Mesenchymal stem cell (in vitro differentiated cells and primary cell): ENCODE measurements at regions not wholly inside any gene's neighbourhood (a gene's known extent, or its start where the extent isn't known, plus 50 kb on each side); places are given as distances from the start of the nearest gene placed in this dataset.

Experiments used
- DNase-seq: peaks from one replicate; pipeline ENCODE4 v3.0.0-alpha.2; 2013
- H2AFZ ChIP-seq: one replicate; pipeline ENCODE4 v1.6.1; 2013; ENCODE audit warnings: low read depth, mild to moderate bottlenecking, control low read depth, inconsistent platforms, low read length, moderate library complexity
- H2AK5ac ChIP-seq: 2 replicates; pipeline ENCODE4 v1.6.1; 2013; ENCODE audit warnings: low read length, moderate library complexity, mild to moderate bottlenecking, inconsistent platforms; ENCODE audit not compliant: severe bottlenecking
- H2BK120ac ChIP-seq: one replicate; pipeline ENCODE4 v1.6.1; 2013; ENCODE audit warnings: low read depth, mild to moderate bottlenecking, inconsistent platforms, low read length, moderate library complexity
- H2BK12ac ChIP-seq, 2 experiments: one replicate each; pipeline ENCODE4 v1.6.1; 2013; ENCODE audit warnings: inconsistent platforms in 2 of 2, low read length in 2 of 2, mild to moderate bottlenecking in 2 of 2, moderate library complexity in 2 of 2, control low read depth in 1 of 2
- H2BK15ac ChIP-seq: one replicate; pipeline ENCODE4 v1.6.1; 2013; ENCODE audit warnings: mild to moderate bottlenecking, low read depth, inconsistent platforms; ENCODE audit not compliant: poor library complexity, severe bottlenecking
- H2BK5ac ChIP-seq: 2 replicates; pipeline ENCODE4 v1.6.1; 2013; ENCODE audit warnings: low read depth, mild to moderate bottlenecking, low read length, control low read depth, inconsistent platforms; ENCODE audit not compliant: poor library complexity, severe bottlenecking
- H3K14ac ChIP-seq, 2 experiments: one replicate each; pipeline ENCODE4 v1.6.1; 2013; ENCODE audit warnings: inconsistent platforms in 2 of 2, low read length in 2 of 2, control low read depth in 1 of 2, mild to moderate bottlenecking in 1 of 2, moderate library complexity in 1 of 2
- H3K18ac ChIP-seq, 2 experiments: one replicate each; pipeline ENCODE4 v1.6.1; 2013; ENCODE audit warnings: inconsistent platforms in 2 of 2, low read length in 2 of 2, control low read depth in 1 of 2, low read depth in 1 of 2, mild to moderate bottlenecking in 1 of 2
- H3K23ac ChIP-seq, 2 experiments: one replicate each; pipeline ENCODE4 v1.6.1; 2013; ENCODE audit warnings: inconsistent platforms in 2 of 2, low read length in 2 of 2, mild to moderate bottlenecking in 2 of 2, moderate library complexity in 2 of 2, control low read depth in 1 of 2
- H3K27ac ChIP-seq: 2 replicates; pipeline ENCODE4 v1.5.1; 2013; ENCODE audit warnings: mild to moderate bottlenecking, moderate library complexity, low read length, control low read depth, inconsistent platforms; ENCODE audit not compliant: poor library complexity, severe bottlenecking
- H3K27me3 ChIP-seq, 2 experiments: 2 replicates each; pipeline versions ENCODE4 v1.6.1 to v1.7.0; 2013; ENCODE audit warnings: low read length in 2 of 2, mild to moderate bottlenecking in 2 of 2, moderate library complexity in 2 of 2, control low read depth in 1 of 2, inconsistent platforms in 1 of 2; ENCODE audit not compliant: control insufficient read depth in 1 of 2, insufficient read depth in 1 of 2
- H3K36me3 ChIP-seq, 2 experiments: 2 replicates each; pipeline versions ENCODE4 v1.6.1 to v1.7.0; 2013; ENCODE audit warnings: low read length in 2 of 2, control low read depth in 1 of 2, inconsistent platforms in 1 of 2, low read depth in 1 of 2, mild to moderate bottlenecking in 1 of 2; ENCODE audit not compliant: insufficient read depth in 2 of 2, control insufficient read depth in 1 of 2
- H3K4ac ChIP-seq, 2 experiments: one replicate each; pipeline ENCODE4 v1.6.1; 2013; ENCODE audit warnings: inconsistent platforms in 2 of 2, low read length in 2 of 2, mild to moderate bottlenecking in 2 of 2, moderate library complexity in 2 of 2, control low read depth in 1 of 2, low read depth in 1 of 2
- H3K4me1 ChIP-seq: 2 replicates; pipeline ENCODE4 v1.6.1; 2013; ENCODE audit warnings: low read depth, low read length, control low read depth; ENCODE audit not compliant: control insufficient read depth, insufficient read depth
- H3K4me2 ChIP-seq: 2 replicates; pipeline ENCODE4 v1.6.1; 2013; ENCODE audit warnings: low read length, mild to moderate bottlenecking, inconsistent platforms; ENCODE audit not compliant: poor library complexity, severe bottlenecking
- H3K4me3 ChIP-seq, 2 experiments: 2 replicates each; pipeline versions ENCODE4 v1.5.1 to v1.7.0; 2013; ENCODE audit warnings: low read length in 2 of 2, mild to moderate bottlenecking in 2 of 2, control low read depth in 1 of 2, low read depth in 1 of 2; ENCODE audit not compliant: insufficient read depth in 1 of 2
- H3K79me1 ChIP-seq: replicated peaks from 2 replicates; pipeline ENCODE4 v1.6.1; 2013; ENCODE audit warnings: mild to moderate bottlenecking, control low read depth, low read length, inconsistent platforms; ENCODE audit not compliant: poor library complexity, severe bottlenecking
- H3K9ac ChIP-seq: 2 replicates; pipeline ENCODE4 v1.7.0; 2013; ENCODE audit warnings: mild to moderate bottlenecking, low read length, moderate library complexity
- H3K9me3 ChIP-seq: 2 replicates; pipeline ENCODE4 v1.7.0; 2013; ENCODE audit warnings: mild to moderate bottlenecking, low read length; ENCODE audit not compliant: control insufficient read depth
- H4K8ac ChIP-seq: one replicate; pipeline ENCODE4 v1.6.1; 2013; ENCODE audit warnings: inconsistent platforms, mild to moderate bottlenecking, low read length, moderate library complexity
- H4K91ac ChIP-seq: one replicate; pipeline ENCODE4 v1.6.1; 2013; ENCODE audit warnings: mild to moderate bottlenecking, low read length, inconsistent platforms
- WGBS: methylation state at CpG from one replicate; pipeline ENCODE4 v1.1.7; 2013; ENCODE audit warnings: mixed read lengths; 5-methylcytosine and 5-hydroxymethylcytosine counted together

DNA sequence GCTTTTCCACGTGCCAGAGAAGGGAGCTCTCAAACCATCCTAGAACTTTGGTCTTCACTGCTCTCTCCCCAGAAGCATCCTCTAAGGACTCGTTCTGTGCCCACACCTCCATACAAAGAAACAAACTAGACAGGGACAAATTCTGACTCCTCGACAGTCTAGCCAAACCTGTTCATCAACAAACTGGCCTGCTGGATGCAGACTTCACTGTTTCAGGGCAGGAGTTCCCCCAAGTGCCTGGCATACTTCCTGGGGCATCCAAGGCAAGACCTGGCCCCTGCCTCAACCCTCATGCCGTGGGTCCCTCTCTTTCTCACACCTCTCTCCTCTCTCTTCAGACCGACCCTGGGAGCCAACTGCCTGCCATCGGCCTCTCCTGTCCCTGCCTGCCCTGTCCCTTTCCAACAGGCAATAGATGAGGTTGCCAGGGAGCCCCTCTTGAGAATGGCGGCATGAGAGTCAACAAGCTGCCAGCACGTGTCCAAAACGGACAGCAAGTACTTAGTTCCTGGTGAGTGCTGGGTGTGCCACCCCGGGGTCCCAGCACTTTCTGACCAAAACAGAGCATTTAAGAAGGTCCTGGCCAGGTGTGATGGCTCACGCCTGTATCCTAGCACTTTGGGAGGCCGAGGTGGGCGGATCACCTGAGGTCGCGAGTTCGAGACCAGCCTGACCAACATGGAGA, 79.1 kb upstream of the HES1 start:
- H3K4me3 ChIP-seq, result no peak overlapping the region
- no peak overlapping the region for H4K91ac ChIP-seq
- no peak overlapping the region for H4K8ac ChIP-seq
- H3K4me2 ChIP-seq, result no peak overlapping the region
- H3K9ac ChIP-seq, result no peak overlapping the region
- H2AFZ ChIP-seq, result no peak overlapping the region
- peaks cover under 1% of the 10 kb centered on the region for H3K9me3 ChIP-seq
- peaks cover 0 to 19% of the 10 kb centered on the region in 2 experiments for H3K27me3 ChIP-seq
- no peak overlapping the region for H2AK5ac ChIP-seq
- peak overlapping the region in 1 of 2 experiments; percentile 49 for H2BK12ac ChIP-seq
- no peaks in the 10 kb centered on the region for H3K79me1 ChIP-seq
- H3K27ac ChIP-seq, result no peak overlapping the region
- H2BK5ac ChIP-seq, result no peak overlapping the region
- no peak overlapping the region for H2BK120ac ChIP-seq
- 94% methylated on average over 16 of the region's 16 CpGs for WGBS
- peak overlapping the region in 1 of 2 experiments; percentile 55 for H3K18ac ChIP-seq
- H3K36me3 ChIP-seq, result no peaks in the 10 kb centered on the region
- peaks cover 4% of the 10 kb centered on the region for H3K4me1 ChIP-seq
- no peak overlapping the region for H3K4ac ChIP-seq
- H2BK15ac ChIP-seq, result no peak overlapping the region
- DNase-seq, result no peak
- peak overlapping the region in 1 of 2 experiments; percentile 83 for H3K14ac ChIP-seq
- H3K23ac ChIP-seq, result no peak overlapping the region

DNA sequence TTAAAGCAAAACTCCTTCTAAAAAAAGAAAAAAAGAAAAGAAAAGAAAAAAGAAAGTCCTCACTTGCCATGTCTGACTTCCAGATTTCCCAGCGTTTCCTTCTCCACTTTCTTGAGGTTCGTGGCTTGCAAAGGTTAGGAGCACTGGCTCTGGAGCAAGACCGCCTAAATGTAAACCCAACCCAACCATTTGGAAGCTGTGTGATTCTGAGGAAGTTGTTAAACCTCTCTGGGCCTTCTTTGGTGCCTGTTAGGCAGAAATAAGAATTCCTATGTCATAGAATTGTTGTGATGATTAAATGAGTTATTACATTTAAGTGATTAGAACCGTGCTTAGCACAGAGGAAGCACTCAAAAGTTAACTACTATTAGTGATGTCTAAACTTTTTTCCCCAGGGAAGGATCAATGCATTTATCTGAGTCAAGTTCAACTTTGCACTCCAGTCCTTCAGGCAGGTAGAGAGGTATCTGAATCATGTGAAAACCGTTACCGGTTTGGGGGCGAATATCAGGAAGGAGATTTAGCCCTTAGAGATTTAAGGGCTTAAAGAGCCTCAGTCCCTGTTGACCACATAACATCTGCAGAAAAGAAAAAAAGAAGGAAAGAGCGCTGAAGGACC, 78.3 kb upstream of the HES1 start:
- Histone ChIP-seq H3K36me3 (no peaks in the 10 kb centered on the region), H2AK5ac (no peak overlapping the region), H2BK15ac (no peak overlapping the region), H2BK12ac (no peak overlapping the region), H3K79me1 (no peaks in the 10 kb centered on the region), H3K27ac (no peak overlapping the region), H2AFZ (peak overlapping the region; percentile 10), H3K18ac (no peak overlapping the region), H3K4me3 (peak overlapping the region in 1 of 2 experiments; percentile 47), H4K8ac (no peak overlapping the region), H2BK120ac (peak overlapping the region; percentile 39), H3K4me1 (peaks cover 4% of the 10 kb centered on the region), H3K14ac (no peak overlapping the region), H3K9ac (peak overlapping the region; percentile 67), H3K4me2 (no peak overlapping the region), H3K27me3 (peaks cover 0 to 19% of the 10 kb centered on the region in 2 experiments), H3K9me3 (no peaks in the 10 kb centered on the region), H3K23ac (no peak overlapping the region), H2BK5ac (no peak overlapping the region), H4K91ac (no peak overlapping the region), H3K4ac (no peak overlapping the region)
- no peak for DNase-seq
- 47% methylated on average over 8 of the region's 8 CpGs for WGBS

DNA sequence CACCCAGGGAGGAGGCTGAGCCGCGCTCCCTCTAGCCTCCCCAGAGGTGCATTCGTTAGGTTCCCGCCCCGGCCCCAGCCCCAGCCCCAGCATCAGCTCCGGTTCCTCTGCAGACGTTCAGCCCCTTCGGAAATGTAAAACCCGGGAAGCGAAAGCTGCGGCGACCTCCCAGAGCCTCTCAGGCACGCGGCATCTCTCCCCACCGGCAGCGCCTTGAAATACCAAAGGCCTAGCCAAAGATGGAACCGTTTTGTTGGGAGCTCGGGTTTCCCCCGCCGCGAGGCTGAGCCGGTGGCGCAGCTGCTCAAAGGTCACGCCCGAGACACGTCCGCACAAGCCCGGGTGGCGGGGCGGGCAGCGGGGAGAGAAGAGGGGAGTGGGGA, 77.8 kb upstream of the HES1 start:
- H2BK120ac ChIP-seq, result peak overlapping the region; percentile 39
- peak overlapping the region; percentile 10 for H2AFZ ChIP-seq
- no peaks in the 10 kb centered on the region for H3K9me3 ChIP-seq
- no peak overlapping the region for H3K14ac ChIP-seq
- peak; percentile 68 for DNase-seq
- H3K4me1 ChIP-seq, result peaks cover 4% of the 10 kb centered on the region
- no peaks in the 10 kb centered on the region for H3K79me1 ChIP-seq
- no peak overlapping the region for H3K27ac ChIP-seq
- H3K9ac ChIP-seq, result peak overlapping the region; percentile 67
- peak overlapping the region; percentile 79 for H4K8ac ChIP-seq
- peak overlapping the region; percentile 18 to 47 for H3K4me3 ChIP-seq
- 2% methylated on average over 27 of the region's 31 CpGs for WGBS
- H3K27me3 ChIP-seq, result peaks cover 0 to 16% of the 10 kb centered on the region in 2 experiments
- H2AK5ac ChIP-seq, result no peak overlapping the region
- H3K23ac ChIP-seq, result no peak overlapping the region
- peak overlapping the region in 1 of 2 experiments; percentile 78 for H2BK12ac ChIP-seq
- H4K91ac ChIP-seq, result no peak overlapping the region
- H3K4ac ChIP-seq, result peak overlapping the region in 1 of 2 experiments; percentile 61
- H3K4me2 ChIP-seq, result peak overlapping the region; percentile 58
- H3K18ac ChIP-seq, result peak overlapping the region; percentile 52 to 66
- no peak overlapping the region for H2BK15ac ChIP-seq
- H2BK5ac ChIP-seq, result no peak overlapping the region
- H3K36me3 ChIP-seq, result no peaks in the 10 kb centered on the region

DNA sequence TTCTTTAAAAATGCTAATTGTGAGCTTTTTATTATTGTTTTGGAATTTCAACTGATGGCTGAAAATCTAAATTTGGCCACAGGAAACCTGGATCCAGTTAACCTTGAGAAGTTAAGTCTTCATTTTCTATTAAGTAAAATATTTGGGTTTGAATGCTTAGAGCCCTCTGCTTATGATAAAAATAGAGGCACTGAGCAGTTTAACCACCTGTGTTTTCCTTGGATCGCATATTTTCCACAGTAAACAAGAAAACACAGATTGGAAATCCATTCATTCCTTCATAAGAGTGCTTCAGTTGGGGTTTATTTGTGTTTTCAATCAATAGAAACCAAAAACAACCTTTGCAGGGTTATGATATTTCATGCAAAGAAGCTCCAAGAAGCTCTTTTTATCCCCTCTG, 77.2 kb upstream of the HES1 start:
- H3K23ac ChIP-seq, result no peak overlapping the region
- H3K27ac ChIP-seq, result no peak overlapping the region
- no peak overlapping the region for H4K91ac ChIP-seq
- WGBS, result 40% methylated on average over 1 of the region's 1 CpG
- peaks cover 0 to 17% of the 10 kb centered on the region in 2 experiments for H3K27me3 ChIP-seq
- H2BK12ac ChIP-seq, result no peak overlapping the region
- H2BK5ac ChIP-seq, result no peak overlapping the region
- H3K9me3 ChIP-seq, result no peaks in the 10 kb centered on the region
- no peak overlapping the region for H3K4me3 ChIP-seq
- H3K36me3 ChIP-seq, result no peaks in the 10 kb centered on the region
- no peak overlapping the region for H3K4ac ChIP-seq
- H3K4me1 ChIP-seq, result peaks cover 4% of the 10 kb centered on the region
- no peak overlapping the region for H2BK120ac ChIP-seq
- H3K4me2 ChIP-seq, result no peak overlapping the region
- no peak overlapping the region for H3K18ac ChIP-seq
- no peak overlapping the region for H2BK15ac ChIP-seq
- no peak overlapping the region for H3K9ac ChIP-seq
- H3K79me1 ChIP-seq, result no peaks in the 10 kb centered on the region
- no peak overlapping the region for H4K8ac ChIP-seq
- H2AK5ac ChIP-seq, result no peak overlapping the region
- DNase-seq, result no peak
- H2AFZ ChIP-seq, result no peak overlapping the region
- no peak overlapping the region for H3K14ac ChIP-seq
